LoVo (cell line): ENCODE measurements at regions not wholly inside any gene's neighbourhood (a gene's known extent, or its start where the extent isn't known, plus 50 kb on each side); places are given as distances from the start of the nearest gene placed in this dataset.
"Not testable (repeated sequence)": the region's sequence is repeated elsewhere in the genome, so short reads cannot be mapped to it uniquely, and the experiment has no call there.

Source experiments
- DNase-seq: peaks from one replicate; pipeline ENCODE4 v3.0.0-alpha.2; 2016; ENCODE audit warnings: low spot score

GRCh38 chr11:3583476-3583875, 58.3 kb downstream of the ART5 start:
- DNase-seq: not testable (repeated sequence)

- not testable (repeated sequence) for DNase-seq
Observed at GRCh38 chr11:3581389-3581725, 60.4 kb downstream of the ART5 start.

GRCh38 chr11:3580487-3581388, 61.1 kb downstream of the ART5 start:
- peak; percentile 63 for DNase-seq

GRCh38 chr11:3579600-3580459, 62.0 kb downstream of the ART5 start:
- DNase-seq: not testable (repeated sequence)

GRCh38 chr11:3576066-3576604, 65.7 kb downstream of the ART5 start:
- DNase-seq: not testable (repeated sequence)

- not testable (repeated sequence) for DNase-seq
Observed at GRCh38 chr11:3572976-3573647, 68.7 kb downstream of the ART5 start.

- not testable (repeated sequence) for DNase-seq
Observed at GRCh38 chr11:3571752-3572151, 70.0 kb downstream of the ART5 start.

- not testable (repeated sequence) for DNase-seq
Observed at GRCh38 chr11:3565838-3566237, 76.0 kb downstream of the ART5 start.

- peak; percentile 1 for DNase-seq
Observed at GRCh38 chr11:3564383-3564782, 77.4 kb downstream of the ART5 start.

- not testable (repeated sequence) for DNase-seq
Observed at GRCh38 chr11:3554621-3555020, 87.2 kb downstream of the ART5 start.

GRCh38 chr11:3544990-3545389, 96.8 kb downstream of the ART5 start:
- not testable (repeated sequence) for DNase-seq

- not testable (repeated sequence) for DNase-seq
Observed at GRCh38 chr11:3538220-3538619, 103.6 kb downstream of the ART5 start.

GRCh38 chr11:3537254-3537653, 104.5 kb downstream of the ART5 start:
- DNase-seq: not testable (repeated sequence)

- not testable (repeated sequence) for DNase-seq
Observed at GRCh38 chr11:3532958-3533357, 108.8 kb downstream of the ART5 start.

- DNase-seq: not testable (repeated sequence)
Observed at GRCh38 chr11:3531280-3531679, 110.5 kb downstream of the ART5 start.

GRCh38 chr11:3523567-3523966, 118.2 kb downstream of the ART5 start:
- DNase-seq: not testable (repeated sequence)

GRCh38 chr11:3520905-3521304, 120.9 kb downstream of the ART5 start:
- not testable (repeated sequence) for DNase-seq

GRCh38 chr11:3519841-3520240, 122.0 kb downstream of the ART5 start:
- DNase-seq: not testable (repeated sequence)

- DNase-seq: not testable (repeated sequence)
Observed at GRCh38 chr11:3516934-3517567, 124.7 kb downstream of the ART5 start.

GRCh38 chr11:3516345-3516933, 125.4 kb downstream of the ART5 start:
- not testable (repeated sequence) for DNase-seq
